ENCODE measurements at regions not wholly inside any gene's neighbourhood (a gene's known extent, or its start where the extent isn't known, plus 50 kb on each side); places are given as distances from the start of the nearest gene placed in this dataset.

- TF ChIP-seq ZNF488 (tag by site-specific recombination; IDR thresholded peaks at IDR 0.05) (no peak), BCL11A (tag by site-specific recombination; IDR thresholded peaks at IDR 0.05; ENCODE audit: low read depth) (no peak), ZNF571 (tag by site-specific recombination; IDR thresholded peaks at IDR 0.05) (no peak), ZNF555 (tag by site-specific recombination; conservative IDR thresholded peaks at IDR 0.05) (no peak), MZF1 (tag by site-specific recombination; IDR thresholded peaks at IDR 0.05; ENCODE audit: borderline replicate concordance) (no peak), HOXA7 (CRISPR knock-in tag; IDR thresholded peaks at IDR 0.05; ENCODE audit: borderline replicate concordance) (no peak), INSM2 (tag by site-specific recombination; IDR thresholded peaks at IDR 0.05) (no peak), ZFP3 (tag by site-specific recombination; IDR thresholded peaks at IDR 0.05; ENCODE audit: low read depth) (no peak), ZNF426 (tag by site-specific recombination; IDR thresholded peaks at IDR 0.05) (no peak)
These were observed 608.3 kb upstream of the NUDT12 start (continued) for GRCh38 chr5:104170926-104171325.

GRCh38 chr5:104146652-104147051 is 584.1 kb upstream of the NUDT12 start:
- Histone ChIP-seq H3K9me3 (ENCODE audit: control insufficient read depth, insufficient read depth, low read depth, low read length) (no peaks in the 10 kb centered on the region), H3K36me3 (ENCODE audit: control insufficient read depth in 2 of 2, insufficient read depth in 1 of 2, low read length in 2 of 2) (no peaks in the 10 kb centered on the region; a peak in 1 of 3 replicates), H3K4me3 (ENCODE audit: low read depth, low read length) (no peak overlapping the region), H3K4me1 (ENCODE audit: control insufficient read depth, insufficient read depth, low read length) (peaks cover 4% of the 10 kb centered on the region; the same call in 1 of the 2 replicates), H3K27ac (ENCODE audit: extremely low read depth, low read depth, low read length) (no peak overlapping the region)
- ChIA-PET POLR2A (no interaction called here), CTCF (no interaction called here)
- TF ChIP-seq ZNF521 (tag by site-specific recombination; IDR thresholded peaks at IDR 0.05) (no peak), ZNF830 (tag by site-specific recombination; IDR thresholded peaks at IDR 0.05; ENCODE audit: low read depth) (no peak)

- POLR2A ChIA-PET, result no interaction called here
- no peaks in the 10 kb centered on the region for H3K4me1 ChIP-seq (ENCODE audit: control insufficient read depth, insufficient read depth, low read length)
- no peak overlapping the region for H3K27ac ChIP-seq (ENCODE audit: extremely low read depth, low read depth, low read length)
- no peaks in the 10 kb centered on the region for H3K9me3 ChIP-seq (ENCODE audit: control insufficient read depth, insufficient read depth, low read depth, low read length)
- CTCF ChIA-PET, result interaction anchor here (0.6 to 0.7 kb wide), 2 partner anchors 34 to 718 kb away, joined by 3 to 8 read pairs; no protein-coding TSS in a partner anchor
- TF ChIP-seq GFI1B (tag by site-specific recombination; IDR thresholded peaks at IDR 0.05) (no peak), ZSCAN4 (tag by site-specific recombination; IDR thresholded peaks at IDR 0.05) (no peak)
- H3K4me3 ChIP-seq (ENCODE audit: low read depth, low read length), result no peak overlapping the region
- no peaks in the 10 kb centered on the region; a peak in 1 of 3 replicates for H3K36me3 ChIP-seq (ENCODE audit: control insufficient read depth in 2 of 2, insufficient read depth in 1 of 2, low read length in 2 of 2)
These were observed 577.3 kb upstream of the NUDT12 start for GRCh38 chr5:104139840-104140239.

- H3K4me1 ChIP-seq (ENCODE audit: control insufficient read depth, insufficient read depth, low read length), result no peaks in the 10 kb centered on the region
- POLR2A ChIA-PET, result no interaction called here
- no peak overlapping the region for H3K4me3 ChIP-seq (ENCODE audit: low read depth, low read length)
- no peaks in the 10 kb centered on the region for H3K9me3 ChIP-seq (ENCODE audit: control insufficient read depth, insufficient read depth, low read depth, low read length)
- no peak overlapping the region for H3K27ac ChIP-seq (ENCODE audit: extremely low read depth, low read depth, low read length)
- TF ChIP-seq ZNF658 (tag by site-specific recombination; IDR thresholded peaks at IDR 0.05), result no peak
- TF ChIP-seq AEBP2 (tag by site-specific recombination; IDR thresholded peaks at IDR 0.05; ENCODE audit: borderline replicate concordance), result no peak
- TF ChIP-seq ZNF600 (tag by site-specific recombination; IDR thresholded peaks at IDR 0.05), result no peak
- no peak for TF ChIP-seq ZNF426 (tag by site-specific recombination; IDR thresholded peaks at IDR 0.05)
- no peak for TF ChIP-seq ZNF221 (tag by site-specific recombination; IDR thresholded peaks at IDR 0.05; ENCODE audit: borderline replicate concordance)
- TF ChIP-seq ZNF211 (tag by site-specific recombination; IDR thresholded peaks at IDR 0.05; ENCODE audit: low read depth), result no peak
- H3K36me3 ChIP-seq (ENCODE audit: control insufficient read depth in 2 of 2, insufficient read depth in 1 of 2, low read length in 2 of 2), result no peaks in the 10 kb centered on the region
- CTCF ChIA-PET, result no interaction called here
These were observed 567.7 kb upstream of the NUDT12 start for GRCh38 chr5:104130320-104130719.

Measured in HEK293 (cell line).